SK-N-MC (cell line): ENCODE measurements at regions not wholly inside any gene's neighbourhood (a gene's known extent, or its start where the extent isn't known, plus 50 kb on each side); places are given as distances from the start of the nearest gene placed in this dataset.

Experiments used
- EZH2 ChIP-seq: fragments of 200-600 bp; sonication (generic); IDR thresholded peaks from one replicate; pipeline ENCODE4 v1.6.1; 2017; ENCODE audit warnings: antibody characterized with exemption
- FOXP2 ChIP-seq: optimal IDR thresholded peaks from 2 replicates; pipeline ENCODE3; 2011; ENCODE audit warnings: mild to moderate bottlenecking, moderate library complexity; ENCODE audit not compliant: insufficient read depth; ENCODE audit errors: extremely low read length, control extremely low read depth
- POLR2AphosphoS5 ChIP-seq: IDR thresholded peaks from 2 replicates; pipeline ENCODE4 v1.6.1; 2012; ENCODE audit warnings: mild to moderate bottlenecking, low read depth, low read length, borderline replicate concordance

DNA sequence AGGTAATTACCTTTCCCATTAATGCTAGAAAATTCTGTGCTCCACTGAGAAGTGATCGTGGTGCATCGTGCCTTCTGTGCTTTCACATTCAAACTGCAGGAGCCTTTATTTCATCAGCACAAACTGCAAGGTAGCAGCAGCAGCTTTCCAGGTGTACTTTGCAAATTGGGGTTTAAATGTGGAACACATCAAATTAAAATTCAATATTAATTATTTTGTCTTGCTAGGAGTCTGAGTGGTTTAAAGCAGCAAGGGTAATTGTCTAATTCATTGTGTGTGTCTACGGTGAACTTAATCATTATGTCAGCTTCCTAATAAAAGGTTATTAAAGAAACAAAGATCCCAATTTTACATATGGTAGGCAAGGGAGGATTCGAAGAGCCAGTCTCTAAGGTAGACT lies 180.8 kb upstream of the ATP5MC3 start:
- TF ChIP-seq POLR2AphosphoS5: no peak
- no peak for TF ChIP-seq EZH2
- no peak for TF ChIP-seq FOXP2
